GM13976 (cell line): ENCODE measurements at regions not wholly inside any gene's neighbourhood (a gene's known extent, or its start where the extent isn't known, plus 50 kb on each side); places are given as distances from the start of the nearest gene placed in this dataset.

Experiments used
- DNase-seq: peaks from one replicate; pipeline ENCODE4 v3.0.0; 2012; ENCODE audit warnings: low spot score
- in situ Hi-C: fragments of 300-500 bp; cut with MboI; formaldehyde crosslinking; loops from one replicate; pipeline ENCODE4 v1.12.0; 2022; ENCODE audit warnings: low sequenced_read_pairs, mixed read lengths, inconsistent platforms; ENCODE audit not compliant: unreplicated experiment
- TF ChIP-seq, protein P1 (sequence below): IDR thresholded peaks from 2 replicates; pipeline ENCODE4 v1.5.1; 2012; ENCODE audit warnings: borderline replicate concordance, mild to moderate bottlenecking; ENCODE audit not compliant: insufficient read depth; ENCODE audit errors: extremely low read depth, missing control alignments, control extremely low read depth

DNA sequence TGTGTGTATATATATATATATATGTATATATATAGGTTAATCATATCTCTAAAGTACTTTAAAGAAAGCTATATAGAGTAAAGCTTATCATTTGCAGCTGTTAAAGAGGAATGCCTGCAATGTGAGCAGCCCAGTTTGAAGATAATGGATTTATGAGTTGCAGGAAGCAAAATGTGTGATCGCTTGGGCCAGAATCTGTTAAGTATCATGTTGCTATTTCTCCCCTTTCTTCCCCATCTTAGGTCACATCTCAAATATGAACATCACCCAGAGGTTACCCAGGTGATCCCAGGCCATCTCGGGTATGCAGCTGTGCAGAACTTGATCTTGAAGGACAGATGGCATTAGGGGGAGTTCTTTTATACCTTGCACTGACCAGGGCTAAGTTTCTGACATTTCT, 316.5 kb downstream of the MTX2 start:
- TF ChIP-seq, protein P1, sequence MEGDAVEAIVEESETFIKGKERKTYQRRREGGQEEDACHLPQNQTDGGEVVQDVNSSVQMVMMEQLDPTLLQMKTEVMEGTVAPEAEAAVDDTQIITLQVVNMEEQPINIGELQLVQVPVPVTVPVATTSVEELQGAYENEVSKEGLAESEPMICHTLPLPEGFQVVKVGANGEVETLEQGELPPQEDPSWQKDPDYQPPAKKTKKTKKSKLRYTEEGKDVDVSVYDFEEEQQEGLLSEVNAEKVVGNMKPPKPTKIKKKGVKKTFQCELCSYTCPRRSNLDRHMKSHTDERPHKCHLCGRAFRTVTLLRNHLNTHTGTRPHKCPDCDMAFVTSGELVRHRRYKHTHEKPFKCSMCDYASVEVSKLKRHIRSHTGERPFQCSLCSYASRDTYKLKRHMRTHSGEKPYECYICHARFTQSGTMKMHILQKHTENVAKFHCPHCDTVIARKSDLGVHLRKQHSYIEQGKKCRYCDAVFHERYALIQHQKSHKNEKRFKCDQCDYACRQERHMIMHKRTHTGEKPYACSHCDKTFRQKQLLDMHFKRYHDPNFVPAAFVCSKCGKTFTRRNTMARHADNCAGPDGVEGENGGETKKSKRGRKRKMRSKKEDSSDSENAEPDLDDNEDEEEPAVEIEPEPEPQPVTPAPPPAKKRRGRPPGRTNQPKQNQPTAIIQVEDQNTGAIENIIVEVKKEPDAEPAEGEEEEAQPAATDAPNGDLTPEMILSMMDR = no peak
- in situ Hi-C loops = no loop called here
- DNase-seq = no peak

DNA sequence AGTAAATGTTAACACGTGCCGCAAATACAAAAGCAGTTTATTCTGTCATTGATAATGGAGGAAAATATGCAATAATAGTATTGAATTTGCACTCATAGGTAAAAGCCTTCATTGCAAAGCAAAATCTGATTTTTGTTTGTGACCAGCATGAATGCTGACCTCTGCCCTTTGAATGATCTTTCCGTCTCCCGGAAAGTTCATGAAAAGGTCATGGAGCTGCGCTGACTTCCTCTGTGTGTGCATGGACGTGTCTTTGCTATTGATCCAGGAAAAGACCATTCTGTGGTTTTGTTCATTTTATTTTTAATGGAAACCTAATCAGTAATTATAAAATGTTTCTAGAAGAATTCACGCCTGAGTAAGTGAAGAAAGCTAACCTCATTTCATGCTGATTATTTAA, 320.0 kb downstream of the MTX2 start:
- in situ Hi-C loops = no loop called here
- TF ChIP-seq, protein P1 = no peak
- no peak for DNase-seq

DNA sequence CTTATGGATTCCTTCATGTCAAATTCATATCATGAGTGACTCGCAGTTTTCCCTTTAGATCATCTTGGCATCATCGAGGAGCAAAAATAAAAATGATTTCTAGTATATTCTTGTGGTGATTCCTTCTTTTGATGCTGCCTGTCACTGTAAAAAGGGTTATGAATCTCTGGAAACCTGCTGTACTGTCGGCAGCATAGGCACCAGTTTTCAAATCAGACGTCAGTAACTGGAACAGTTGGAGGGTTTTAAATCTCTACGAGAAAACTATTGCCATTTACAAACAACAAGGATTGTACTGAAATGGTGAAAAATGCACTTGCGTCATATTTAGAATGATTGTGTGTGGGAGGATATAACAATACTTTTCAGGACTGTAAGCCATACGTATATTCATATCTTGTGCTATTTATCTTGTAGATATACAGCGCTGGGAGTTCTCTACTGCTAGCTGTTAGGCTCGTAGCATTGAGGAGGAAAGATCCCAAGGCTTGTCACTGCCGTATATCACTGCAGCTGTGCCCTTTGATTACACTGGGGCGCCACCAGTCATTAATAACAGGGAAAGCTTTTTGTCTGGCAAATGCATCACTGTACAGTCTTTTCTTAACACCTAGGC, 320.7 kb downstream of the MTX2 start:
- in situ Hi-C loops = no loop called here
- DNase-seq = no peak
- TF ChIP-seq, protein P1 = no peak

DNA sequence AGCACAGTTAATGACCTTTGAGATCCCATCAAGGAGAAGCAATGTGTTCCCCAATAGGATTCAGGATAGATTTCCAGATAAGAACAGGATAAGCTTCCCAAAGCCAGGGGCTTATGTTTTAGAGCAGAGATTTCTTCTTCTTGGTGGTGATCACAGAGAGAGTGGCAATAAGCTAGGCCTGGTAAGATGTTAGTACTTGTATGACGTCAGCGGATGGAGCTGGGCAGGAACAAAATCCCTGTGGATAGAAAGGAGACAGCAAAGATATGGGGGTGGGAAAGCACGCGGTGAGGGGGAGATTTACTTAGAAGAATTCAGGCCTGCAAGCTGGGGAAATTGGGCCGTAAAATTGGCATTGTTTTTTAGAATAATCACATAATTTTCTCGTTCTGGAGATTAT, 323.0 kb downstream of the MTX2 start:
- TF ChIP-seq, protein P1 = no peak
- no peak for DNase-seq
- in situ Hi-C loops = no loop called here

DNA sequence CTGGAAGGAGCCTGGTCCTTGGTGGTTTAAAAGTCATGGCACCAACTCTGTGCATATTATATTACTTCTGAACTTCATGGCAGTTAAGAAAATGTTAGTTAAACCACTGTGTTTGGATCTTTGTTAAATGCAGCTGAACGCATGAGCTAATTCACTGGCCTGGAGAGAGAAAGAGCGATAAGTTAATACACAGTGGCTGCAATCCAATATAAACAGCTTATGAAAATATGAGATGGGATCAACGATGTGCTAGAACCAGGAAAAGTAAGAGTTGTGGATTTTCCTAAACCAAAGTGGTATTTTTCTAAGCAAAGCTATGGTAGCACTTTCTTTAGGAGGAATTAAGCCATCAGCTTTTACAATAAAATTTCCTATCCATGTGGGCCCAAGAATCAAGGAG, 326.7 kb downstream of the MTX2 start:
- no peak for DNase-seq
- in situ Hi-C loops = no loop called here
- TF ChIP-seq, protein P1 = no peak

DNA sequence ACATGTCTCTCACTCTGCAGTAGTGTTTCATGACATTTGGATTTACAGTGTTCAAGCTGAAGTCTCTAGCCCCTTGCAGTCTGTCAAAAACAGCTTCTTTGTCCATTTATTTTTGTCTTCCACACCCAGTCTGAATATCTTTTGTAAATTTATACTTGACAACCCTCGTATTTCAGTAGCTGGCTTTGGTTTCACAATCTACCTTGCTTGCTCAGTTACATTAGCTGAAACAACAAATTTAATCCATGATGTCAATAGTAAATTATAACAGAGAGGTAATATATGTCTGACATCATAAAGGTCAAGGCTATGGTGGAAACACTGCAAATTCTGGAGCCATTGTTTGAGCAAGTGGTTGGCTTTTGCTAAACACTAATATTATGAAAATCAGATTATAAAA, 328.7 kb downstream of the MTX2 start:
- DNase-seq = no peak
- in situ Hi-C loops = no loop called here
- TF ChIP-seq, protein P1 = no peak

DNA sequence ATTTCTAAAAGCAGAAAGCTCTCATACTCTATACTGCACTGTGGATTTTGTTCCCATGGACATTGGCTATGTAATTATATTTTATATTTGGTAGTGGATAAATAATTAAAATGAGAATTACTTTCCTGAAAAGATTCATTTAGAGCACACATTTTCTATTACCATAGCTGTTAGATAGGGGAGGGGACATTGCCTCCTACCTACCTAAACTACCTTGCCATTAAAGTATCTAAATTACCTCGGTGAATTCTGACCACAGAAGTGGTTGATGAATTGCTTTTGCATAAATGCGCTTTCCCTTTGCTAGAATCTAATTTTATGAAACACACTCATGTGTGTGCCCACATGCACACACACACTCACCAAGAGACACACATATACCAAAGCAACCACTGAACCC, 329.1 kb downstream of the MTX2 start:
- in situ Hi-C loops = no loop called here
- TF ChIP-seq, protein P1 = no peak
- no peak for DNase-seq
